NCI-H187 (cell line): ENCODE measurements at regions not wholly inside any gene's neighbourhood (a gene's known extent, or its start where the extent isn't known, plus 50 kb on each side); places are given as distances from the start of the nearest gene placed in this dataset.
"Not testable (repeated sequence)": the region's sequence is repeated elsewhere in the genome, so short reads cannot be mapped to it uniquely, and the experiment has no call there.

Experiments
- DNase-seq, 2 experiments: peaks; one replicate each; lab custom pipeline; 2025; lab: John Stamatoyannopoulos, UW

GRCh38 chr19:31445406-31445805 lies 96.2 kb upstream of the TSHZ3 start:
- DNase-seq: no peak

GRCh38 chr19:31448221-31448657 lies 99.0 kb upstream of the TSHZ3 start:
- no peak for DNase-seq

- no peak for DNase-seq
Observed at GRCh38 chr19:31449379-31449778, 100.1 kb upstream of the TSHZ3 start.

GRCh38 chr19:31450696-31451095 lies 101.5 kb upstream of the TSHZ3 start:
- DNase-seq: no peak

- DNase-seq: no peak
Observed at GRCh38 chr19:31451686-31452330, 102.6 kb upstream of the TSHZ3 start.

GRCh38 chr19:31459430-31459829 lies 110.2 kb upstream of the TSHZ3 start:
- no peak for DNase-seq

GRCh38 chr19:31461814-31462539 lies 112.7 kb upstream of the TSHZ3 start:
- no peak for DNase-seq

GRCh38 chr19:31470229-31470939 lies 121.1 kb upstream of the TSHZ3 start:
- no peak for DNase-seq

- DNase-seq: no peak
Observed at GRCh38 chr19:31470952-31471351, 121.7 kb upstream of the TSHZ3 start.

GRCh38 chr19:31478241-31478640 lies 129.0 kb upstream of the TSHZ3 start:
- no peak for DNase-seq

- DNase-seq: no peak
Observed at GRCh38 chr19:31483226-31483857, 134.1 kb upstream of the TSHZ3 start.

GRCh38 chr19:31484858-31485410 lies 135.7 kb upstream of the TSHZ3 start:
- DNase-seq: not testable (repeated sequence)

GRCh38 chr19:31485472-31485871 lies 136.2 kb upstream of the TSHZ3 start:
- no peak for DNase-seq

- DNase-seq: no peak
Observed at GRCh38 chr19:31491242-31491641, 142.0 kb upstream of the TSHZ3 start.

GRCh38 chr19:31492050-31492449 lies 142.8 kb upstream of the TSHZ3 start:
- no peak for DNase-seq

- no peak for DNase-seq
Observed at GRCh38 chr19:31496076-31496475, 146.8 kb upstream of the TSHZ3 start.

GRCh38 chr19:31497709-31498108 lies 148.5 kb upstream of the TSHZ3 start:
- no peak for DNase-seq

- no peak for DNase-seq
Observed at GRCh38 chr19:31498781-31499180, 149.5 kb upstream of the TSHZ3 start.

- DNase-seq: no peak
Observed at GRCh38 chr19:31499281-31500196, 150.3 kb upstream of the TSHZ3 start.

GRCh38 chr19:31500197-31500830 lies 151.1 kb upstream of the TSHZ3 start:
- no peak for DNase-seq

GRCh38 chr19:31500946-31501345 lies 151.7 kb upstream of the TSHZ3 start:
- no peak for DNase-seq
